ENCODE measurements at regions not wholly inside any gene's neighbourhood (a gene's known extent, or its start where the extent isn't known, plus 50 kb on each side); places are given as distances from the start of the nearest gene placed in this dataset.
"Not testable (repeated sequence)": the region's sequence is repeated elsewhere in the genome, so short reads cannot be mapped to it uniquely, and the experiment has no call there.

DNA sequence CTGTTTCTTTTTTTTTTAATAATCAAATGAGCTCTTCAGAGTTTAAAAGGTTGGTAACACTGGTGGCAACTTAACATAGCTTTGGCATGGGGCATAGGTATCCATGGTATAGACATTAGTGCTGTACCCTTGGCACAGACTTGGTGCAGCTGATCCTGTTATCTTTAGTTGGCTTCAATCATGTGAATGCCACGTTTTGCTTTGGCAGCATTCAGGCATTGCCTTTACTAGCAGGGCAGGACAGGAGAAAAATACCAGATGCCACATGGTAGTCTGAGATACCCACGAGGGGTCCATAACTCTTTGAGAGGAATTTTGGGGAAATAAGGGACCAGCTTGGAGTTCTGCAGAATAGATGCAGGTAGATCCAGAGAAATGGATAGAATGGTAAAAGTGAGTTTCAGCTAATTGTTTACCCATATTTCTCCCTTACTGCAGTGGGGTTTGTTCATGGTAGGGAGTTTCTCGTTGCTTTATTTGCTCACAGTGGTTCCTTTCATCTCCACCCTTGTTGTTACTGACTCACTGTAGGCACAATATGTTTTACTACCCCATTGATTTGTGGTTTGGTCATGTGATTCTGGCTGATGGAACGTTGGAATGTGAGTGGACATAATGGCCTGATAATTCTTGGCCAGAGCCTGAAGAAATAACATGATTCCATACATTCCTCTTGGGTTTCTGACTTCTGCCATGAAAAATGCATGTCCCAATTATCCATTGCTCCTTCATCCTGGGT, 342.7 kb downstream of the GLUD2 start:
- no peaks in the 10 kb centered on the region for H3K27me3 ChIP-seq
- no peaks in the 10 kb centered on the region for H3K4me1 ChIP-seq
- H3K9me3 ChIP-seq = no peaks in the 10 kb centered on the region
- intact Hi-C loops (cut with DNase I) = no loop called here
- no peak overlapping the region for H3K4me3 ChIP-seq (replicated peaks in 1 of 3)
- no peak for DNase-seq
- no peaks in the 10 kb centered on the region for H3K36me3 ChIP-seq
- no peak overlapping the region for H3K27ac ChIP-seq
- no peak for TF ChIP-seq POLR2A (IDR thresholded peaks at IDR 0.05)
- TF ChIP-seq, protein P1, sequence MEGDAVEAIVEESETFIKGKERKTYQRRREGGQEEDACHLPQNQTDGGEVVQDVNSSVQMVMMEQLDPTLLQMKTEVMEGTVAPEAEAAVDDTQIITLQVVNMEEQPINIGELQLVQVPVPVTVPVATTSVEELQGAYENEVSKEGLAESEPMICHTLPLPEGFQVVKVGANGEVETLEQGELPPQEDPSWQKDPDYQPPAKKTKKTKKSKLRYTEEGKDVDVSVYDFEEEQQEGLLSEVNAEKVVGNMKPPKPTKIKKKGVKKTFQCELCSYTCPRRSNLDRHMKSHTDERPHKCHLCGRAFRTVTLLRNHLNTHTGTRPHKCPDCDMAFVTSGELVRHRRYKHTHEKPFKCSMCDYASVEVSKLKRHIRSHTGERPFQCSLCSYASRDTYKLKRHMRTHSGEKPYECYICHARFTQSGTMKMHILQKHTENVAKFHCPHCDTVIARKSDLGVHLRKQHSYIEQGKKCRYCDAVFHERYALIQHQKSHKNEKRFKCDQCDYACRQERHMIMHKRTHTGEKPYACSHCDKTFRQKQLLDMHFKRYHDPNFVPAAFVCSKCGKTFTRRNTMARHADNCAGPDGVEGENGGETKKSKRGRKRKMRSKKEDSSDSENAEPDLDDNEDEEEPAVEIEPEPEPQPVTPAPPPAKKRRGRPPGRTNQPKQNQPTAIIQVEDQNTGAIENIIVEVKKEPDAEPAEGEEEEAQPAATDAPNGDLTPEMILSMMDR (IDR thresholded peaks at IDR 0.05) = no peak
- WGBS, 2 donors = 57 to 83% methylated on average over 3 to 4 of the region's 4 CpGs

DNA sequence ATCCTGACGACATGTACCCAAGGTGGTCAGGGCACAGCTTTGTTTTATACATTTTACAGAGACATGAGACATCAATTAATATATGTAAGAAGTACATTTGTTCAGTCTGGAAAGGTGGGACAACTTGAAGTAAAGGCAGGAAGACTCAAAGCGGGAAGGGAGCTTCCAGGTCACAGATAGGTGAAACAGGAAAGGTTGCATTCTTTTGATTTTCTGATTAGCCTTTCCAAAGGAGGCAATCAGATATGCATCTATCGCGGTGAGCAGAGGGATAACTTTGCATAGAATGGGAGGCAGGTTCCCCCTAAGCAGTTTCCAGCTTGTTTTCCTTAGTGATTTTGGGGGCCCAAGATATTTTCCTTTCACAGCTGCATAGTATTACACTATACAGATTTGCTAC, 358.4 kb downstream of the GLUD2 start:
- Histone ChIP-seq H3K27me3 (no peaks in the 10 kb centered on the region), H3K9me3 (no peaks in the 10 kb centered on the region), H3K36me3 (no peaks in the 10 kb centered on the region), H3K4me1 (no peaks in the 10 kb centered on the region), H3K4me3 (replicated peaks in 1 of 3) (no peak overlapping the region), H3K27ac (no peak overlapping the region)
- TF ChIP-seq, protein P1 (IDR thresholded peaks at IDR 0.05) = no peak
- TF ChIP-seq POLR2A (IDR thresholded peaks at IDR 0.05) = no peak
- DNase-seq = no peak
- intact Hi-C loops (cut with DNase I) = no loop called here
- 20 to 36% methylated on average over 4 of the region's 4 CpGs for WGBS, 2 donors

DNA sequence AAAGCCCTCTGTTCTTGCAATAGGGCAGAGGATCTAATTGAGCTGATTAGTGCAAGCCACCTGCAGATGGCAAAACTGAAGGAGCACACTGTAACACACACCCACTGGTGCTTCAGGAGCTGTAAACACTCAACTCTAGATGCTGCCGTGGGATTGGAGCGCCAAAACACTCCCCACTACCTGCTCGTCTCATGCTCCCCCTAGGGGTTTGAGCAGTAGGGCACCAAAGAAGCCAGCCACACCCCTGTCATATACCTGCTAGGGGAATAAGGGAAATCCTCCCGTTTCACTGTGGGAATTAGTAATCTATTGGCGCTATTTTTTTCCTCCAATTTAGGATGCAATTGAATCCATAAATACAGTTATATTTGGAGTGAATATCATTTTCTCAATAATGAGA, 360.2 kb downstream of the GLUD2 start:
- Histone ChIP-seq H3K4me3 (replicated peaks in 1 of 3) (no peak overlapping the region), H3K4me1 (no peaks in the 10 kb centered on the region), H3K27ac (no peak overlapping the region), H3K9me3 (no peaks in the 10 kb centered on the region), H3K27me3 (no peaks in the 10 kb centered on the region), H3K36me3 (no peaks in the 10 kb centered on the region)
- no peak for DNase-seq
- intact Hi-C loops (cut with DNase I) = no loop called here
- WGBS, 2 donors = 79 to 97% methylated on average over 3 to 4 of the region's 5 CpGs
- no peak for TF ChIP-seq POLR2A (IDR thresholded peaks at IDR 0.05)
- TF ChIP-seq, protein P1 (IDR thresholded peaks at IDR 0.05) = no peak

DNA sequence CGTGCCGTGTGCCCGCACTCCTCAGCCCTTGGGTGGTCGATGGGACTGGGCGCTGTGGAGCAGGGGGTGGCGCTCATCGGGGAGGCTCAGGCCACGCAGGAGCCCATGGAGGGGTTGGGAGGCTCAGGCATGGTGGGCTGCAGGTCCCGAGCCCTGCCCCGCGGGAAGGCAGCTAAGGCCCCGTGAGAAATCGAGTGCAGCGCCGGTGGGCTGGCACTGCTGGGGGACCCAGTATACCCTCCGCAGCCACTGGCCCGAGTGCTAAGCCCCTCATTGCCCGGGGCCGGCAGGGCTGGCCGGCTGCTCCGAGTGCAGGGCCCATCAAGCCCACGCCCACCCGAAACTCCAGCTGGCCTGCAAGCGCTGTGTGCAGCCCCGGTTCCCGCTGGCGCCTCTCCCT, 384.1 kb downstream of the GLUD2 start:
- 100% methylated on average over 3 of the region's 27 CpGs; no CpG with 5 or more reads in 1 of the 2 donors for WGBS, 2 donors

DNA sequence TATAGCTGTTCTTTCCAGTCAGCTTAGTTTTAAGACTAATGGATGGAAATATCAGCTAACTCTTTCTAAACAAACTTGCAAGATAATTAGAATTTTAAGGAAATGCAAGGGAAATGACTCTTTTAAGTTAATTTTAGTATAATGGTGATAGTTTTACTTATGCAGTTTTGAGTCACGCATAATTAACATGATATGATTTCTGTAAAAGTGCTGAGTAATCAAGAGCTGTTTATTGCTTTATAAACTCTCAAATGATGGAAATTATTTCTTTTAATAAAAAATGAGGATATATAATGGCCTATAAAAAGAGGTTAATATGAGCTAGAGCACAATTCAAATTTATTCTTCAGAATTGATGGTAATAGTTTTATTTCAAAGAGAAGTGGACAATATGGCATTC, 385.9 kb downstream of the GLUD2 start:
- intact Hi-C loops (cut with DNase I) = no loop called here
- WGBS, 2 donors = 97 to 100% methylated on average over 1 of the region's 1 CpG
- Histone ChIP-seq H3K27ac (no peak overlapping the region), H3K4me3 (replicated peaks in 1 of 3) (no peak overlapping the region), H3K9me3 (no peaks in the 10 kb centered on the region), H3K36me3 (no peaks in the 10 kb centered on the region), H3K4me1 (no peaks in the 10 kb centered on the region), H3K27me3 (no peaks in the 10 kb centered on the region)
- DNase-seq = no peak
- TF ChIP-seq, protein P1 (IDR thresholded peaks at IDR 0.05) = no peak
- TF ChIP-seq POLR2A (IDR thresholded peaks at IDR 0.05) = no peak

More for the DNA sequence above, 384.1 kb downstream of the GLUD2 start:
- H3K36me3 ChIP-seq; H3K4me1 ChIP-seq; H3K27me3 ChIP-seq; H3K27ac ChIP-seq; H3K9me3 ChIP-seq; intact Hi-C loops (cut with DNase I); H3K4me3 ChIP-seq (replicated peaks in 1 of 3); DNase-seq: not testable (repeated sequence)

DNA sequence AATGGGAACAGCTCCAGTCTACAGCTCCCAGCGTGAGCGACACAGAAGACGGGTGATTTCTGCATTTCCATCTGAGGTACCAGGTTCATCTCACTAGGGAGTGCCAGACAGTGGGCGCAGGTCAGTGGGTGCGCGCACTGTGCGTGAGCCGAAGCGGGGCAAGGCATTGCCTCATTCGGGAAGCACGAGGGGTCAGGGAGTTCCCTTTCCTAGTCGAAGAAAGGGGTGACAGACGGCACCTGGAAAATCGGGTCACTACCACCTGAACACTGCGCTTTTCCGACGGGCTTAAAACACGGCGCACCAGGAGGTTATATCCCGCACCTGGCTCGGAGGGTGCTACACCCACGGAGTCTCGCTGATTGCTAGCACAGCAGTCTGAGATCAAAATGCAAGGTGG, 390.3 kb downstream of the GLUD2 start:
- H3K27me3 ChIP-seq; H3K27ac ChIP-seq; H3K36me3 ChIP-seq; H3K4me1 ChIP-seq; DNase-seq; H3K9me3 ChIP-seq; intact Hi-C loops (cut with DNase I); H3K4me3 ChIP-seq (replicated peaks in 1 of 3): not testable (repeated sequence)
- WGBS, 2 donors = 95 to 98% methylated on average over 22 to 23 of the region's 23 CpGs

All from thyroid gland (tissue), 4 donors.